ENCODE measurements at regions not wholly inside any gene's neighbourhood (a gene's known extent, or its start where the extent isn't known, plus 50 kb on each side); places are given as distances from the start of the nearest gene placed in this dataset.

GRCh38 chr22:48952256-48953102 lies 875.2 kb downstream of the BRD1 start:
- Histone ChIP-seq H3K23ac (ENCODE audit: low read depth, low read length, poor library complexity) (no peak overlapping the region), H3K9ac (ENCODE audit: low read depth, low read length, poor library complexity) (no peak overlapping the region), H4K8ac (ENCODE audit: low read depth, low read length) (no peak overlapping the region), H3K9me3 (replicated peaks in 1 of 2; ENCODE audit: control insufficient read depth in 2 of 2, insufficient read depth in 1 of 2, low read depth in 1 of 2, low read length in 2 of 2) (peaks cover 0 to 6% of the 10 kb centered on the region in 2 donors), H3K4me3 (ENCODE audit: low read length in 2 of 2) (no peak overlapping the region), H2BK15ac (ENCODE audit: low read length) (peak overlapping the region; percentile 10), H2BK120ac (ENCODE audit: low read depth, low read length) (no peak overlapping the region), H2AFZ (ENCODE audit: low read length) (no peak overlapping the region), H2AK5ac (ENCODE audit: low read depth, low read length) (peak overlapping the region; percentile 71), H3K79me1 (ENCODE audit: low read depth, low read length) (peaks cover 3% of the 10 kb centered on the region), H4K91ac (ENCODE audit: low read depth, low read length, poor library complexity) (no peak overlapping the region), H3K4me1 (ENCODE audit: control insufficient read depth in 2 of 2, insufficient read depth in 1 of 2, low read depth in 1 of 2, low read length in 2 of 2) (peaks cover 0 to 4% of the 10 kb centered on the region in 2 donors), H2BK5ac (ENCODE audit: low read length) (no peak overlapping the region), H3K36me3 (replicated peaks in 1 of 2; ENCODE audit: control insufficient read depth in 2 of 2, insufficient read depth in 2 of 2, low read length in 2 of 2) (peaks cover 0 to 4% of the 10 kb centered on the region in 2 donors), H2BK12ac (ENCODE audit: low read length) (no peak overlapping the region), H3K27ac (replicated peaks; ENCODE audit: low read length) (no peak overlapping the region), H3K4ac (ENCODE audit: low read length) (no peak overlapping the region), H3K18ac (ENCODE audit: low read length) (peak overlapping the region; percentile 27), H3K4me2 (ENCODE audit: insufficient read depth, low read length, poor library complexity, severe bottlenecking) (no peak overlapping the region), H3K27me3 (ENCODE audit: control insufficient read depth in 3 of 3, insufficient read depth in 3 of 3, low read depth in 1 of 3, low read length in 3 of 3) (no peaks in the 10 kb centered on the region), H3K14ac (ENCODE audit: low read length) (peak overlapping the region; percentile 4)
- WGBS, 2 donors (ENCODE audit: extremely low coverage in 2 of 2, insufficient read length in 2 of 2, insufficient replicate concordance in 1 of 2): no CpG with 5 or more reads among the region's 19 CpGs
- no peak for DNase-seq (ENCODE audit: low spot score)

GRCh38 chr22:48951836-48952235 lies 875.8 kb downstream of the BRD1 start:
- Histone ChIP-seq H2AFZ (ENCODE audit: low read length) (no peak overlapping the region), H2AK5ac (ENCODE audit: low read depth, low read length) (peak overlapping the region; percentile 21), H3K23ac (ENCODE audit: low read depth, low read length, poor library complexity) (no peak overlapping the region), H2BK5ac (ENCODE audit: low read length) (no peak overlapping the region), H3K4me3 (ENCODE audit: low read length in 2 of 2) (no peak overlapping the region), H3K4me2 (ENCODE audit: insufficient read depth, low read length, poor library complexity, severe bottlenecking) (no peak overlapping the region), H3K14ac (ENCODE audit: low read length) (peak overlapping the region; percentile 31), H3K27me3 (ENCODE audit: control insufficient read depth in 3 of 3, insufficient read depth in 3 of 3, low read depth in 1 of 3, low read length in 3 of 3) (no peaks in the 10 kb centered on the region), H2BK12ac (ENCODE audit: low read length) (no peak overlapping the region), H3K27ac (replicated peaks; ENCODE audit: low read length) (no peak overlapping the region), H2BK15ac (ENCODE audit: low read length) (peak overlapping the region; percentile 10), H3K4me1 (ENCODE audit: control insufficient read depth in 2 of 2, insufficient read depth in 1 of 2, low read depth in 1 of 2, low read length in 2 of 2) (peaks cover 0 to 4% of the 10 kb centered on the region in 2 donors), H3K36me3 (replicated peaks in 1 of 2; ENCODE audit: control insufficient read depth in 2 of 2, insufficient read depth in 2 of 2, low read length in 2 of 2) (peaks cover 0 to 4% of the 10 kb centered on the region in 2 donors), H4K8ac (ENCODE audit: low read depth, low read length) (no peak overlapping the region), H3K9ac (ENCODE audit: low read depth, low read length, poor library complexity) (no peak overlapping the region), H4K91ac (ENCODE audit: low read depth, low read length, poor library complexity) (no peak overlapping the region), H3K9me3 (replicated peaks in 1 of 2; ENCODE audit: control insufficient read depth in 2 of 2, insufficient read depth in 1 of 2, low read depth in 1 of 2, low read length in 2 of 2) (peaks cover 0 to 6% of the 10 kb centered on the region in 2 donors), H3K79me1 (ENCODE audit: low read depth, low read length) (peaks cover 3% of the 10 kb centered on the region), H3K4ac (ENCODE audit: low read length) (no peak overlapping the region), H3K18ac (ENCODE audit: low read length) (no peak overlapping the region), H2BK120ac (ENCODE audit: low read depth, low read length) (no peak overlapping the region)
- no CpG with 5 or more reads among the region's 6 CpGs for WGBS, 2 donors (ENCODE audit: extremely low coverage in 2 of 2, insufficient read length in 2 of 2, insufficient replicate concordance in 1 of 2)
- no peak for DNase-seq (ENCODE audit: low spot score)

GRCh38 chr22:48950151-48950915 lies 877.3 kb downstream of the BRD1 start:
- DNase-seq (ENCODE audit: low spot score): no peak
- Histone ChIP-seq H3K79me1 (ENCODE audit: low read depth, low read length) (no peaks in the 10 kb centered on the region), H2BK12ac (ENCODE audit: low read length) (no peak overlapping the region), H3K9ac (ENCODE audit: low read depth, low read length, poor library complexity) (no peak overlapping the region), H3K4me1 (ENCODE audit: control insufficient read depth in 2 of 2, insufficient read depth in 1 of 2, low read depth in 1 of 2, low read length in 2 of 2) (peaks cover 0 to 4% of the 10 kb centered on the region in 2 donors), H3K9me3 (replicated peaks in 1 of 2; ENCODE audit: control insufficient read depth in 2 of 2, insufficient read depth in 1 of 2, low read depth in 1 of 2, low read length in 2 of 2) (no peaks in the 10 kb centered on the region), H3K27me3 (ENCODE audit: control insufficient read depth in 3 of 3, insufficient read depth in 3 of 3, low read depth in 1 of 3, low read length in 3 of 3) (no peaks in the 10 kb centered on the region), H2AFZ (ENCODE audit: low read length) (no peak overlapping the region), H4K91ac (ENCODE audit: low read depth, low read length, poor library complexity) (no peak overlapping the region), H2BK15ac (ENCODE audit: low read length) (no peak overlapping the region), H3K4me3 (ENCODE audit: low read length in 2 of 2) (no peak overlapping the region), H3K14ac (ENCODE audit: low read length) (peak overlapping the region; percentile 75), H3K23ac (ENCODE audit: low read depth, low read length, poor library complexity) (no peak overlapping the region), H2AK5ac (ENCODE audit: low read depth, low read length) (peak overlapping the region; percentile 68), H3K4me2 (ENCODE audit: insufficient read depth, low read length, poor library complexity, severe bottlenecking) (no peak overlapping the region), H3K27ac (replicated peaks; ENCODE audit: low read length) (no peak overlapping the region), H3K18ac (ENCODE audit: low read length) (peak overlapping the region; percentile 77), H3K4ac (ENCODE audit: low read length) (no peak overlapping the region), H2BK5ac (ENCODE audit: low read length) (peak overlapping the region; percentile 84), H3K36me3 (replicated peaks in 1 of 2; ENCODE audit: control insufficient read depth in 2 of 2, insufficient read depth in 2 of 2, low read length in 2 of 2) (no peaks in the 10 kb centered on the region), H4K8ac (ENCODE audit: low read depth, low read length) (no peak overlapping the region), H2BK120ac (ENCODE audit: low read depth, low read length) (no peak overlapping the region)
- no CpG with 5 or more reads among the region's 27 CpGs for WGBS, 2 donors (ENCODE audit: extremely low coverage in 2 of 2, insufficient read length in 2 of 2, insufficient replicate concordance in 1 of 2)
